Stimulated activated effector memory CD8-positive, alpha-beta T cell treated with anti-CD3 and anti-CD28 coated beads, Interleukin-12 subunit alpha, Interleukin-12 subunit beta, amount 100 ng/mL, for 72 hours (primary cell): ENCODE measurements at regions not wholly inside any gene's neighbourhood (a gene's known extent, or its start where the extent isn't known, plus 50 kb on each side); places are given as distances from the start of the nearest gene placed in this dataset.

Experiments used
- ATAC-seq: fragments of 150-1000 bp; cut with Tn5 transposase; 2 replicates; pipeline ENCODE4 v1.10.0; 2021
- DNase-seq, 2 donors: peaks; one replicate each; pipeline ENCODE4 v3.0.0; 2021 to 2022; ENCODE audit warnings: low spot score in 2 of 2
- H3K27ac Mint-ChIP-seq: one replicate; pipeline ENCODE4 v1.8.0; 2022; ENCODE audit warnings: mild to moderate bottlenecking, mixed read lengths
- H3K36me3 Mint-ChIP-seq: one replicate; pipeline ENCODE4 v1.8.0; 2022; ENCODE audit warnings: mild to moderate bottlenecking, mixed read lengths
- H3K4me1 Mint-ChIP-seq: one replicate; pipeline ENCODE4 v1.8.0; 2022; ENCODE audit warnings: mixed read lengths
- H3K4me3 Mint-ChIP-seq: one replicate; pipeline ENCODE4 v1.8.0; 2022; ENCODE audit warnings: mild to moderate bottlenecking, mixed read lengths
- H3K9me3 Mint-ChIP-seq: one replicate; pipeline ENCODE4 v1.8.0; 2022; ENCODE audit warnings: mixed read lengths

DNA sequence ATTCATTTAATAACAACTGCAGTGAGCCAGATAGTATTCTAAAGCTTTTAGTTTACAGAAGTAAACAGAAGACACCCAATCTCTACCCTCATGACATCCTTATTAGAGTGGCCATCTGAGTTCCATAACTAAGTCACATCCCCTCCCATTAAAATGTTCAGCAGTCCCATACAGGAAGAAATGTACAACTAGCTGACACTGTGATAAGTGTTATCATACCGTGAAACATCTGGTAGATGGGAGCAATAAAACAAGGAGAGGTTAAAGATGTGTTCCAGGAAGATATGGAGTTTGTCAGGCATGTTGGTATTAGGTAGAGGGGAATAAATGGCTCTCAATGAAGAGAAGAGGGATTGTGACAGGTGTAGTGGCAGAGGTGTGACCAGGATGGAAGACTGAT is 60.5 kb upstream of the CAV2 start:
- Mint-ChIP-seq H3K36me3 (no peaks in the 10 kb centered on the region), H3K9me3 (no peaks in the 10 kb centered on the region), H3K4me3 (no peak overlapping the region), H3K4me1 (no peaks in the 10 kb centered on the region), H3K27ac (no peak overlapping the region)
- DNase-seq (no peak), ATAC-seq (no peak)

DNA sequence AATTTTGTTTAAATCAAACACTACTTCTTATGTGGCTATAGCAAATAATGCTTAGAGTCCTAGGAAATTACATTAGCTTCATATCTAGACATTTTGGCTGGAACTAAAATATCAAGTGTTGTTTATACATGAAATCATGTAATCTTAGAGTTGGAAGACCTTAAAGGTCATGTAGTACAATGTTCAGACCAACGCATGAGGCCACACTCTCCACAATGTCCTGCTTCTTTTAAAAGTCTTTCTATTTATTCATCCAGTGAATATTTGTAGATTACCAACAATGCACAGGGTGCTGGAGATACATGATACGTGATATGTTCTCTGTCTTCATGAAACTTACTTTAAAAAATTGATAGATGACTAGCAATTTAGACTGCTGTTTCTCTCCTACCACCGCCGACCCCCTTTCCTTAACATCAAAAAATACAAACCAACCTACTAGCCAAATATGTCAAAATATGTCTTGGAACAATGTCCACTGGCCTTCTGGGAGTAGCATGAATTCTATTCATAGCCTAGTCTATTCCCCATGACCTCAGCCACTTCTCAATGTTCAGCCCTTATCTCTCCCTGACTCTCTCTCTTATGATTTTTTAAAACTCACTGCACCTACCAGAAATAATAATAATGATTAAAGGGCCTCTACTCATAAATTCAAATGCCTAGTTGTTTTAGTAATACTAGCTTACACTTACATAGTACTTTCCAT is 59.5 kb upstream of the CAV2 start:
- H3K4me1 Mint-ChIP-seq: no peaks in the 10 kb centered on the region
- H3K9me3 Mint-ChIP-seq: no peaks in the 10 kb centered on the region
- H3K36me3 Mint-ChIP-seq: no peaks in the 10 kb centered on the region
- H3K4me3 Mint-ChIP-seq: no peak overlapping the region
- H3K27ac Mint-ChIP-seq: no peak overlapping the region
- ATAC-seq (no peak), DNase-seq (no peak)

DNA sequence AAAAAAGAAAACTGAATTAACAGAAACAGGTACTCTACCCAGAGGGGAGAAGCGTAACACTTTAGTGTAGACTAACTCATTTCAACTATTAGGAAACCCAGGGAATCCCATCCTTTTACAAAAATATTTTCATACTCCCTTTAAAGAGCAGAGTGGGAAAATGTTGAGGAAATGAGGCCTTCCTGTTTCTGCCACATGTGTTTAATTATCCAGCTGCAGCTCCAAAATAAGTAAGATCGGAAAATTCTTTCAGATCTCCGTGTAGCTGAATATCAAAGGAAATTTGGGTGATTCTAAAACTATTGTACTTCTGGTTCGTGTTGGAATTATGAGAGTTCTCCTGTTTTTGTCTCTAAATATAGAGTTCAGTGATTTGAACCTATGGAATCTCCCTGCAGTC is 58.0 kb upstream of the CAV2 start:
- Mint-ChIP-seq H3K4me3 (no peak overlapping the region), H3K27ac (no peak overlapping the region), H3K4me1 (no peaks in the 10 kb centered on the region), H3K36me3 (no peaks in the 10 kb centered on the region), H3K9me3 (no peaks in the 10 kb centered on the region)
- no peak for ATAC-seq
- DNase-seq: no peak

DNA sequence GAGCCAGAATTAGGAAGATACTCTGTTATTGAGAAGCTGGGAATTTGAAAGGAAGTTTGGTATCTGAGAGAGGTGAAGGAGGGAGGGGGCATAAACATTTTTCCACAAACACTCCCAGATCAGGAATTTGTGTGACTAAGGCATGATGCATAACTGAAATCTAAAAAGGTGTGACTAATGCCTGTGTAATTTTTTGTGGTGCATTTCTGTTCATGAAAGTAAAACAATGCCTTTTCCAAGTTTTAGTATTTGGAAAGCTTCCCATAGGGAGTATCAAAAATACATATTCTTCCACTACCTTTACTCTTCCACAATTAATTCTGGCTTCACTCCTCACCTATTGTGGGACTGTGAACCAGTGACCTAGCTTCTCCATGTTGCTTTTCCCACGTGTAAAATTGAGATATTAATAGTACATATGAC is 56.4 kb upstream of the CAV2 start:
- no peak for DNase-seq
- ATAC-seq: no peak
- no peak overlapping the region for H3K27ac Mint-ChIP-seq
- H3K36me3 Mint-ChIP-seq: no peaks in the 10 kb centered on the region
- no peak overlapping the region for H3K4me3 Mint-ChIP-seq
- H3K9me3 Mint-ChIP-seq: no peaks in the 10 kb centered on the region
- H3K4me1 Mint-ChIP-seq: no peaks in the 10 kb centered on the region

DNA sequence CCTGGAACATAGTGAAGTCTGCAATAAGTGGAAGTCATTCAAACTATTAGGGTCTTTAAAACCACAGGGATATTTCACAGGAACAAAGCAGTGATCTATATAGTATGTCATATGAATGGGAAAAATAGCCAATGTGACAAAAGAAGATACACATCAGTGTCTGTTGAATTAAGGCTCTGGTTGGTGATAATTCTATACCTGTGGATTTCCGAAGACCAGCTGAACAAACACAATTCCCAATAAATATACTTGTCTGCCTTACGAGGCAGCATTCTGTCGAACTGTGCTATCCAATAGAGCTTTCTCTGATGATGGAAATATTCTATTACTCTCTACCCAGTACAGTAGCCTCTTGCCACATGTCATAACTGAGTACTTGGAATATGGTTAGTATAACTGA is 55.9 kb upstream of the CAV2 start:
- Mint-ChIP-seq H3K27ac (no peak overlapping the region), H3K4me1 (no peaks in the 10 kb centered on the region), H3K4me3 (no peak overlapping the region), H3K36me3 (no peaks in the 10 kb centered on the region), H3K9me3 (no peaks in the 10 kb centered on the region)
- ATAC-seq (no peak), DNase-seq (no peak)

DNA sequence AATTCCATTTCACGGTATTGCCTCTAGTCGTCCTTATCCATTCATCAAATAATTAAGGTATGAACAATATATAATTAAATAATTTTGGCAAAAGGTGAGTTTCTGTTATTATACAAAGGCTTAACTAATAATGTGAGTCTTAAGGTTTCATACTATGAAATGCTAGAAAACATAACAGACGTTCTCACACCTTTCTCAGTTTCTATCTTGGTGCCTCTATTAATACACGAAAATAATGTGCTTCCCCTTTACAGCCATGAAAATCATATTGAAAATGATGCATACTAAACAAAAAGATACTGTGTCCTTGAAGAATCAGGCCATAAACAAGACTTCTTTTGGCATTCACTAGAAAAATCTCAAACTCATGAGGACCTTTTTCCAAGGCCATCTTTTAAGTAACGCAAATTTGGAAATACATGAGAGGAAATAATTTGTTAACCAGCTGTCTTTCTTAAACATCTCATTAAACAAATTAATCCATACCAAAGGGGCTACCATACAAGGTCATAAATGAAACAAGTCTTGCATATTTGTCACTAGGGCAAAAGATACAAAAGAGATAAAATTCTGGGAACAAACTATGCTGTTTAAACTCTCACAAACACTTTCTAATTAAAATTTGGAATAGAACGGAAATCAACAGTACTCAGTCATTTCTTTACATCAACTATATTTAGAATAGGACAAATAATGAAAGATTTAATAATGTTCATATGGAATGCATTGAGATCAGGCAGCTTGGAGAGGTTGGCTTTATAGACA is 53.9 kb upstream of the CAV2 start:
- DNase-seq (no peak), ATAC-seq (no peak)
- Mint-ChIP-seq H3K36me3 (no peaks in the 10 kb centered on the region), H3K4me3 (no peak overlapping the region), H3K9me3 (no peaks in the 10 kb centered on the region), H3K4me1 (no peaks in the 10 kb centered on the region), H3K27ac (no peak overlapping the region)

DNA sequence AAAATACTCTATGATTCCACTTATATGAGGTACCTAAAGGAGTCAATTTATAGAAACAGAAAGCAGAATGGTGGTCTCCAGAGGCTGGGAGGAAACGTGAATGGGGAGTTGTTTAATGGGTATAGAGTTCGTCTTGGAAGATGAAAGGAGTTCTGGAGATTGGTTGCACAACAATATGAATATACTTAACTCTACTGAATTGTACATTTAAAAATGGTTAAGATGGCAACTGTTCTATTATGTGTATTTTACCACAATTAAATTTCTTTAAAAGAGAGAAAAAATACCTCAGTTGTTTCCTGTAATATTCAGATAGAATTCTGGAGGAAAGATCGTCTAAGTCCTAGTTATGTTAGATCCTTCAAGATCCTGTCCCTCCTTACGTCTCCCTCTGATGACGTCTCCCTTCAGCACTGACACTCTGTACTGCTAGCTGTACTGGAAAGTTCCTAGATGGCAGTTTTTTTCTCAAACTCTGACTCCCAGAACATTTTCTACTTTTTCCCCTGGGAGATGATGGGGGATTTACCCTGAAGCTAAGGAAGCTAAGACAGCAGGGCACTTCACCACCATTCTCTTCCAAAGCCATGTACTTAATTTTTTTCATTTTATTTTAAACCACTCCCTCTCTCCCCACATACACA is 53.2 kb upstream of the CAV2 start:
- Mint-ChIP-seq H3K9me3 (no peaks in the 10 kb centered on the region), H3K36me3 (no peaks in the 10 kb centered on the region), H3K4me1 (no peaks in the 10 kb centered on the region), H3K4me3 (no peak overlapping the region), H3K27ac (no peak overlapping the region)
- DNase-seq: no peak
- ATAC-seq: no peak

DNA sequence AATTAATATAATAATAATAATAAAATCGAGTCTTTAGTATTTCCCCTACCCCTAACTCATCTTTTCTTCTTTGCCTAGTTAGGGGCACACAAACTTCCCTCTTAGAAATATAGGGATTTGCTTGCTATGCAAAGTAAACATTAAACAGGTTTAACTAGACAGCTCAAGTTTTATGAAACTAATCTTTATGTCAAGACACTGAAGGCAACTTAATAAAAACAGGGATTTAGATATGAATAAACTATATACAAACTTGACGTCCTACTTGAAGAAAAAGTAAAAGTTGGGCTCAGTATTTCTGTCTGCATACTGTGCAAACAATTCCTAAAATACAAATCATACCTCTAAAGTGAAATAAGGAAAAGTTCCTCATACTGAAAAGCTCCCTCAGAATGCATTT is 52.1 kb upstream of the CAV2 start:
- DNase-seq (no peak), ATAC-seq (no peak)
- no peaks in the 10 kb centered on the region for H3K4me1 Mint-ChIP-seq
- H3K4me3 Mint-ChIP-seq: no peak overlapping the region
- no peaks in the 10 kb centered on the region for H3K9me3 Mint-ChIP-seq
- no peak overlapping the region for H3K27ac Mint-ChIP-seq
- H3K36me3 Mint-ChIP-seq: no peaks in the 10 kb centered on the region

DNA sequence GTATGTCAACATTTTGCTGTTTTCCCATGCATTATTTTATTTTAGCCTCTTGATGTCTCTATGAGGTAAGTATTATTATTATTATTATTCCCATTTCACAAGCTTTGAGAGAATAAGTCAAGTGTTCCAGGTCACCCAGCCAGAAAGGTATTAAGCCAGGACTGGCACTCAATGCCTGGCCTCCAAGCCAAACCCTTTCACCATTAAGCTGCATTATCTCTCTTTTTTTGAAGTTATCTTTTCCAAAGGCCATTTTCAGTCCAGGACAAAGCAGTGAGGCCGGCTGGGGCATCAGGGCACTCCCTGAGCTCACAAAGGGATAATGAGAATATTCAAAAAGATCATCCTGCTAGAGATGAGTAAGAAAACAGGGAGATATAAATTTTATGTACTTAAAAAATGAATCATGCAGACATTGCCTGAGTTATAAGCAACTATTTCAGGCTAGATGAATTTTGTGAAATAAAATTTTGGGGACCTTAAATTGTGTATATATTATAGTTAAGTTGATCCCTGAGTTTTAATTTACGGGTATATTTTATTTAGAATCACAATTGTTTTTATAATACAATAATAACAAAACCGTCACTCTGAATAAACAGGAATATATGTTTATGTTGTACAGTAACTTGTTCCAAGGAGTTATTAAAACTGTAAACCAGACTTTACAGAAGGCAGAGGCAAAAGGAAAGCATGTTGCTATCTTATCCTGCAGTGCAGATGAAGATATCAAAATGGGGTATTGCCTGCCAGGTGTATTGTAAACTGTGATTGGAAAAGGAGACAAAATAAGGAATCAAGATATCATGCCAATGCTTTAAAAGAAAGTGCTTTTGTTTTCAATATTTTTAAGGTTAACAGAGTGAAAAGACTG is 51.3 kb upstream of the CAV2 start:
- DNase-seq: no peak
- Mint-ChIP-seq H3K4me3 (no peak overlapping the region), H3K9me3 (no peaks in the 10 kb centered on the region), H3K4me1 (no peaks in the 10 kb centered on the region), H3K36me3 (no peaks in the 10 kb centered on the region), H3K27ac (no peak overlapping the region)
- ATAC-seq: no peak

DNA sequence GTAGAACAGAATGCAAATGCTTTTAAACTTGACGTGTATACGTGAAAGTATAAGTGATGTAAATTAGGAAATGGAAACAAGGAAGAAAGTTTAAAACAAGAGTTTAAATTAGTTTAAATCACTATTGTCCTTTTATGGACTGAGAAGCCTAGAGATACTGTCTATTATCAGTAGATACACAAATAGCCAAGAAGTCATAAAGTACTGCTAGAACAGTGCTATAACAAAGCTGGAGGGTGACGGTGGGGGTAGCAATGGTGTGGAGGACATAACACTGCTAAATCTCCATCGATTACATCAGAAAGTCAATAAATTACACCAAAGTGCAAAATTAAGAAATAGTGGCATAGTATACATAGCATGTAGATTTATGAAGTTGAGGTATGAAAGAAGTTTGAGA is 50.1 kb upstream of the CAV2 start:
- DNase-seq: no peak
- no peaks in the 10 kb centered on the region for H3K4me1 Mint-ChIP-seq

More for the DNA sequence above, 50.1 kb upstream of the CAV2 start:
- no peak overlapping the region for H3K27ac Mint-ChIP-seq
- H3K4me3 Mint-ChIP-seq: no peak overlapping the region
- H3K36me3 Mint-ChIP-seq: no peaks in the 10 kb centered on the region
- no peak for ATAC-seq
- H3K9me3 Mint-ChIP-seq: no peaks in the 10 kb centered on the region
